H1 (cell line): ENCODE measurements at regions not wholly inside any gene's neighbourhood (a gene's known extent, or its start where the extent isn't known, plus 50 kb on each side); places are given as distances from the start of the nearest gene placed in this dataset.

ENCODE experiments used
- CTCF ChIA-PET: fragments of 300-600 bp; sonication (Branson Sonifier 250); formaldehyde crosslinking; loops from one replicate; lab custom pipeline; 2021; ENCODE audit not compliant: partially characterized antibody; lab: Charles Lee
- POLR2A ChIA-PET: fragments of 300-600 bp; sonication (Branson Sonifier 250); formaldehyde crosslinking; loops from one replicate; lab custom pipeline; 2021; ENCODE audit warnings: inconsistent platforms; ENCODE audit not compliant: partially characterized antibody; lab: Charles Lee
- DNase-seq, 2 experiments: peaks; one replicate each; pipeline versions ENCODE4 v3.0.0 to v3.0.0-alpha.2; 2010 to 2022; ENCODE audit warnings: low spot score in 2 of 2, low read depth in 1 of 2, mixed read lengths in 1 of 2
- FAIRE-seq: peaks from 2 replicates; lab custom pipeline; 2011; peaks lifted over from hg19 to GRCh38; lab: Jason Lieb, UNC
- H2AFZ ChIP-seq: 2 replicates; pipeline ENCODE4 v1.8.1; 2012; ENCODE audit warnings: low read length, inconsistent platforms
- H2AK5ac ChIP-seq: 2 replicates; pipeline ENCODE4 v1.6.1; 2013; ENCODE audit warnings: low read depth, low read length
- H2BK120ac ChIP-seq: replicated peaks from 2 replicates; pipeline ENCODE3; 2013; ENCODE audit warnings: low read depth, low read length, inconsistent platforms
- H2BK12ac ChIP-seq: 2 replicates; pipeline ENCODE4 v1.6.1; 2013; ENCODE audit warnings: low read depth, low read length
- H2BK15ac ChIP-seq: 2 replicates; pipeline ENCODE4 v1.6.1; 2013; ENCODE audit warnings: low read length
- H2BK20ac ChIP-seq: 2 replicates; pipeline ENCODE4 v1.6.1; 2013; ENCODE audit warnings: low read length
- H2BK5ac ChIP-seq: 2 replicates; pipeline ENCODE4 v1.6.1; 2013; ENCODE audit warnings: low read depth, low read length
- H3K14ac ChIP-seq: 2 replicates; pipeline ENCODE4 v1.6.1; 2013; ENCODE audit warnings: inconsistent platforms; ENCODE audit not compliant: insufficient read length
- H3K18ac ChIP-seq: 2 replicates; pipeline ENCODE4 v1.6.1; 2013; ENCODE audit warnings: low read length; ENCODE audit errors: extremely low read depth
- H3K23ac ChIP-seq: 2 replicates; pipeline ENCODE4 v1.6.1; 2013; ENCODE audit warnings: inconsistent platforms; ENCODE audit not compliant: insufficient read length
- H3K23me2 ChIP-seq: 2 replicates; pipeline ENCODE4 v1.6.1; 2013; ENCODE audit warnings: low read depth, low read length
- H3K27ac ChIP-seq: 2 replicates; pipeline ENCODE4 v1.6.1; 2011; ENCODE audit warnings: low read depth, low read length, inconsistent platforms
- H3K27me3 ChIP-seq, 4 experiments: replicated peaks in 1 of 4; 1 replicate in 1 of 4; 2 replicates in 3 of 4; pipeline versions ENCODE4 v1.6.1 to v1.8.1; 2011 to 2013; ENCODE audit warnings: low read length in 3 of 4, mild to moderate bottlenecking in 3 of 4, inconsistent platforms in 2 of 4, mixed read lengths in 2 of 4, moderate library complexity in 1 of 4; ENCODE audit not compliant: control insufficient read depth in 3 of 4, insufficient read depth in 3 of 4; ENCODE audit errors: extremely low read depth in 1 of 4
- H3K36me3 ChIP-seq, 4 experiments: 2 replicates each; pipeline versions ENCODE4 v1.6.1 to v1.8.1; 2011 to 2013; ENCODE audit warnings: mild to moderate bottlenecking in 4 of 4, low read length in 3 of 4, moderate library complexity in 2 of 4, control low read depth in 1 of 4, inconsistent platforms in 1 of 4; ENCODE audit not compliant: insufficient read depth in 4 of 4, control insufficient read depth in 2 of 4
- H3K4ac ChIP-seq: replicated peaks from 2 replicates; pipeline ENCODE3; 2013; ENCODE audit warnings: low read length, low read depth, mixed read lengths, inconsistent platforms; ENCODE audit not compliant: insufficient read length
- H3K4me1 ChIP-seq, 4 experiments: replicated peaks in 1 of 4; 1 replicate in 1 of 4; 2 replicates in 3 of 4; pipeline versions ENCODE4 v1.6.1 to v1.8.1; 2011 to 2013; ENCODE audit warnings: low read length in 3 of 4, inconsistent platforms in 2 of 4, mixed read lengths in 1 of 4; ENCODE audit not compliant: insufficient read depth in 4 of 4, control insufficient read depth in 3 of 4
- H3K4me2 ChIP-seq, 2 experiments: 2 replicates each; pipeline versions ENCODE4 v1.6.1 to v1.8.1; 2011 to 2013; ENCODE audit warnings: low read depth in 2 of 2, low read length in 2 of 2, control low read depth in 1 of 2, inconsistent platforms in 1 of 2, mild to moderate bottlenecking in 1 of 2; ENCODE audit not compliant: insufficient read depth in 1 of 2
- H3K4me3 ChIP-seq, 4 experiments: fragments of 200-600, 300-600 bp in 1 of 4; sonication (generic), shearing (Covaris generic), sonication (Bioruptor Twin) in 1 of 4; 2 replicates each; pipeline versions ENCODE4 v1.5.1 to v1.8.1; 2011 to 2016; ENCODE audit warnings: low read length in 4 of 4, low read depth in 3 of 4, control low read depth in 2 of 4, inconsistent platforms in 2 of 4, mild to moderate bottlenecking in 2 of 4, mixed read lengths in 1 of 4, moderate library complexity in 1 of 4; ENCODE audit not compliant: insufficient read depth in 2 of 4; ENCODE audit errors: extremely low read depth in 1 of 4
- H3K56ac ChIP-seq: replicated peaks from 2 replicates; pipeline ENCODE3; 2013; ENCODE audit warnings: low read depth, mild to moderate bottlenecking, mixed read lengths, low read length, inconsistent platforms; ENCODE audit not compliant: insufficient read length
- H3K79me1 ChIP-seq: 2 replicates; pipeline ENCODE4 v1.6.1; 2013; ENCODE audit warnings: low read depth, low read length, control low read depth
- H3K79me2 ChIP-seq, 2 experiments: 2 replicates each; pipeline versions ENCODE4 v1.6.1 to v1.8.1; 2012 to 2013; ENCODE audit warnings: low read length in 2 of 2, mild to moderate bottlenecking in 2 of 2, inconsistent platforms in 1 of 2; ENCODE audit not compliant: insufficient read depth in 2 of 2, control insufficient read depth in 1 of 2
- H3K9ac ChIP-seq, 4 experiments: replicated peaks in 1 of 4; 1 replicate in 1 of 4; 2 replicates in 3 of 4; pipeline versions ENCODE4 v1.6.1 to v1.8.1; 2011 to 2013; ENCODE audit warnings: low read depth in 3 of 4, low read length in 3 of 4, control low read depth in 2 of 4, mild to moderate bottlenecking in 2 of 4, moderate library complexity in 2 of 4, inconsistent platforms in 1 of 4; ENCODE audit errors: extremely low read depth in 1 of 4
- H3K9me3 ChIP-seq, 2 experiments: 2 replicates each; pipeline versions ENCODE4 v1.6.1 to v1.8.1; 2012 to 2013; ENCODE audit warnings: mild to moderate bottlenecking in 2 of 2, moderate library complexity in 2 of 2, control low read depth in 1 of 2, inconsistent platforms in 1 of 2, low read depth in 1 of 2, low read length in 1 of 2, mixed read lengths in 1 of 2; ENCODE audit not compliant: insufficient read depth in 2 of 2
- H4K20me1 ChIP-seq, 2 experiments: replicated peaks in 1 of 2; 2 replicates each; pipeline versions ENCODE3 to v1.8.1; 2011 to 2013; ENCODE audit warnings: inconsistent platforms in 2 of 2, low read length in 2 of 2, mild to moderate bottlenecking in 1 of 2; ENCODE audit not compliant: insufficient read depth in 2 of 2, control insufficient read depth in 1 of 2
- H4K5ac ChIP-seq: 2 replicates; pipeline ENCODE4 v1.6.1; 2013; ENCODE audit warnings: low read length, low read depth, mixed read lengths, inconsistent platforms; ENCODE audit not compliant: insufficient read length
- H4K8ac ChIP-seq: 2 replicates; pipeline ENCODE4 v1.8.0; 2013; ENCODE audit warnings: mild to moderate bottlenecking, moderate library complexity, low read length, inconsistent platforms; ENCODE audit not compliant: insufficient read depth; ENCODE audit errors: extremely low read depth
- H4K91ac ChIP-seq: replicated peaks from 2 replicates; pipeline ENCODE3; 2013; ENCODE audit warnings: low read length, mixed read lengths, inconsistent platforms; ENCODE audit not compliant: insufficient read length
- ASH2L ChIP-seq: fragments of 200-600, 300-600 bp; sonication (generic); IDR thresholded peaks from one replicate; pipeline ENCODE4 v1.7.1; 2017; ENCODE audit warnings: low read length
- CBX5 ChIP-seq: fragments of 300-800, 300-1000 bp; sonication (generic); IDR thresholded peaks from 2 replicates; pipeline ENCODE4 v1.7.1; 2016; ENCODE audit warnings: antibody characterized with exemption, low read length, low read depth
- CHD2 ChIP-seq: IDR thresholded peaks from 2 replicates; pipeline ENCODE4 v1.6.1; 2012; ENCODE audit warnings: low read length, improper control_type of control experiment
- EGR1 ChIP-seq: IDR thresholded peaks from 2 replicates; pipeline ENCODE4 v1.6.1; 2011; ENCODE audit warnings: low read depth, low read length, borderline replicate concordance
- GTF2F1 ChIP-seq: IDR thresholded peaks from 2 replicates; pipeline ENCODE4 v1.6.1; 2012; ENCODE audit warnings: low read depth, low read length, improper control_type of control experiment, borderline replicate concordance
- RNF2 ChIP-seq: fragments of 200-900, 300-1000 bp; sonication (generic); IDR thresholded peaks from 2 replicates; pipeline ENCODE4 v1.7.1; 2016; ENCODE audit warnings: borderline replicate concordance, low read depth, mild to moderate bottlenecking, antibody characterized with exemption, low read length; ENCODE audit not compliant: poor library complexity, severe bottlenecking; ENCODE audit errors: missing control alignments
- SP2 ChIP-seq: IDR thresholded peaks from 2 replicates; pipeline ENCODE4 v1.6.1; 2012; ENCODE audit warnings: mild to moderate bottlenecking, low read length, inconsistent platforms
- WGBS, 2 experiments: shearing (Covaris generic) in 1 of 2; methylation state at CpG; one replicate each; pipeline versions ENCODE4 v1.1.6 to v1.1.7; 2013 to 2015; ENCODE audit warnings: low lambda C conversion rate in 2 of 2, mixed read lengths in 2 of 2, inconsistent platforms in 1 of 2, low coverage in 1 of 2, missing lambda C conversion rate in 1 of 2; ENCODE audit not compliant: insufficient replicate concordance in 2 of 2, insufficient coverage in 1 of 2, insufficient read length in 1 of 2; ENCODE audit errors: extremely low coverage in 1 of 2, missing lambda C conversion rate in 1 of 2; 5-methylcytosine and 5-hydroxymethylcytosine counted together
- TF ChIP-seq, protein P1 (sequence below): IDR thresholded peaks from 2 replicates; pipeline ENCODE4 v1.6.1; 2012; ENCODE audit warnings: inconsistent platforms

DNA sequence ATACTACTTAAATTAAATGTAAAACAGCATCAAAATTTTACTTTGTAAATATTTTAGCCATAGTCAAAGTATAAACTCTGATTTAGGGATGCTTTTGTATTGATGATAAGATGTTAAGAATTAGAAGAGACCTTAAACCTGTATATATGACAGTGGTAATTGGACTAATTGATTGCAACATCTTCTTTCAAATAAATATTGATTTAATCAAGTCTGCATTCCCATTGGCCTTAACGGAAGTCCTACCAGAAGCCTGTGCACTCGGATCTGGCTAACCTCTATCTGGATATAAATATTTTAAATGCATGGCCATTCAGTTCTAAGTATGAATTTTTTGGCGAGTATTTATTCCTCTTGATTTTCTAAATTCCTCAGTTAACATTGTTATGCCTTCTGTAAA is 856.1 kb downstream of the USP25 start:
- H4K8ac ChIP-seq = no peak overlapping the region
- no peak overlapping the region for H2BK5ac ChIP-seq
- H2BK120ac ChIP-seq = no peak overlapping the region
- no peak overlapping the region for H3K27ac ChIP-seq
- FAIRE-seq (no peak), DNase-seq (no peak)
- H3K9me3 ChIP-seq = no peaks in the 10 kb centered on the region
- H2AK5ac ChIP-seq = no peak overlapping the region
- POLR2A ChIA-PET = no interaction called here
- H3K56ac ChIP-seq = no peak overlapping the region
- H2BK12ac ChIP-seq = no peak overlapping the region
- no peak overlapping the region for H3K4me2 ChIP-seq
- H2BK20ac ChIP-seq = no peak overlapping the region
- no peak overlapping the region for H2BK15ac ChIP-seq
- no peak overlapping the region for H3K18ac ChIP-seq
- 88% methylated on average over 3 of the region's 3 CpGs; no CpG with 5 or more reads in 1 of the 2 experiments for WGBS, 2 experiments
- no peak overlapping the region for H4K91ac ChIP-seq
- H4K5ac ChIP-seq = no peak overlapping the region
- H3K79me2 ChIP-seq = no peaks in the 10 kb centered on the region
- CTCF ChIA-PET = interaction anchor here (0.6 kb wide), 1 partner anchor 347 kb away, joined by 3 read pairs; no protein-coding TSS in a partner anchor
- no peak overlapping the region for H3K4ac ChIP-seq
- no peak overlapping the region for H2AFZ ChIP-seq
- no peak overlapping the region for H3K14ac ChIP-seq
- no peaks in the 10 kb centered on the region for H3K36me3 ChIP-seq
- peaks cover 0 to 3% (median 2%) of the 10 kb centered on the region in 4 experiments; a peak in 4 of 7 replicates for H3K4me1 ChIP-seq
- no peaks in the 10 kb centered on the region for H4K20me1 ChIP-seq
- H3K23me2 ChIP-seq = no peaks in the 10 kb centered on the region
- H3K9ac ChIP-seq = no peak overlapping the region
- H3K23ac ChIP-seq = no peak overlapping the region
- no peaks in the 10 kb centered on the region for H3K27me3 ChIP-seq
- H3K79me1 ChIP-seq = no peaks in the 10 kb centered on the region
- H3K4me3 ChIP-seq = no peak overlapping the region
- TF ChIP-seq EGR1 = no peak
- no peak for TF ChIP-seq CHD2
- no peak for TF ChIP-seq ASH2L
- TF ChIP-seq SP2 = no peak
- TF ChIP-seq, protein P1, sequence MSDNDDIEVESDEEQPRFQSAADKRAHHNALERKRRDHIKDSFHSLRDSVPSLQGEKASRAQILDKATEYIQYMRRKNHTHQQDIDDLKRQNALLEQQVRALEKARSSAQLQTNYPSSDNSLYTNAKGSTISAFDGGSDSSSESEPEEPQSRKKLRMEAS = no peak
- no peak for TF ChIP-seq CBX5
- no peak for TF ChIP-seq GTF2F1
- no peak for TF ChIP-seq RNF2
